Lung (tissue), 11 donors: ENCODE measurements at regions not wholly inside any gene's neighbourhood (a gene's known extent, or its start where the extent isn't known, plus 50 kb on each side); places are given as distances from the start of the nearest gene placed in this dataset.
"Not testable (repeated sequence)": the region's sequence is repeated elsewhere in the genome, so short reads cannot be mapped to it uniquely, and the experiment has no call there.

Experiments used
- ATAC-seq: fragments of 200-7000 bp; cut with Tn5 transposase; one replicate; pipeline ENCODE4 v1.9.1; 2020; ENCODE audit warnings: moderate number of reproducible peaks; ENCODE audit not compliant: insufficient read depth, low FRiP score
- DNase-seq, 3 donors: peaks; one replicate each; pipeline ENCODE4 v3.0.0-alpha.2; 2013 to 2017
- H3K27ac ChIP-seq, 2 donors: one replicate each; pipeline ENCODE4 v1.5.1; 2013; ENCODE audit warnings: mild to moderate bottlenecking in 2 of 2, moderate library complexity in 2 of 2, control low read depth in 1 of 2, inconsistent platforms in 1 of 2, low read depth in 1 of 2, low read length in 1 of 2
- H3K27me3 ChIP-seq, 3 donors: one replicate each; pipeline ENCODE4 v1.5.1; 2013; ENCODE audit warnings: low read length in 2 of 3; ENCODE audit not compliant: control insufficient read depth in 3 of 3, insufficient read depth in 3 of 3
- H3K36me3 ChIP-seq, 4 donors: one replicate each; pipeline ENCODE4 v1.5.1; 2013; ENCODE audit warnings: low read length in 4 of 4, mild to moderate bottlenecking in 1 of 4, moderate library complexity in 1 of 4; ENCODE audit not compliant: control insufficient read depth in 4 of 4, insufficient read depth in 4 of 4
- H3K4me1 ChIP-seq, 5 donors: one replicate each; pipeline ENCODE4 v1.5.1; 2013; ENCODE audit warnings: low read length in 5 of 5, mild to moderate bottlenecking in 2 of 5, moderate library complexity in 1 of 5; ENCODE audit not compliant: control insufficient read depth in 5 of 5, insufficient read depth in 5 of 5
- H3K4me3 ChIP-seq: one replicate; pipeline ENCODE4 v1.5.1; 2013; ENCODE audit warnings: mild to moderate bottlenecking, control low read depth, moderate library complexity
- H3K9ac ChIP-seq, 2 donors: one replicate each; pipeline ENCODE4 v1.5.1; 2013; ENCODE audit warnings: low read length in 2 of 2, control low read depth in 1 of 2; ENCODE audit not compliant: insufficient read depth in 1 of 2
- H3K9me3 ChIP-seq, 4 donors: one replicate each; pipeline ENCODE4 v1.5.1; 2013; ENCODE audit warnings: low read length in 3 of 4, mild to moderate bottlenecking in 1 of 4, moderate library complexity in 1 of 4; ENCODE audit not compliant: control insufficient read depth in 4 of 4, insufficient read depth in 3 of 4
- CTCF ChIP-seq: IDR thresholded peaks from 2 replicates; pipeline ENCODE4 v1.5.1; 2012; ENCODE audit warnings: mild to moderate bottlenecking; ENCODE audit errors: control extremely low read depth, extremely low read depth
- WGBS, 2 donors: extraction: QIAGEN DNeasy Blood & Tissue Kit; methylation state at CpG; one replicate each; pipeline ENCODE4 v1.1.7; 2013; 5-methylcytosine and 5-hydroxymethylcytosine counted together
- donor health status: control.
- donor health status: control.
- donor health status: Bipolar disorder and iron deficiency.
- donor health status: healthy.
- donor health status: DM: yes; HTN: yes; CAD: no.

DNA sequence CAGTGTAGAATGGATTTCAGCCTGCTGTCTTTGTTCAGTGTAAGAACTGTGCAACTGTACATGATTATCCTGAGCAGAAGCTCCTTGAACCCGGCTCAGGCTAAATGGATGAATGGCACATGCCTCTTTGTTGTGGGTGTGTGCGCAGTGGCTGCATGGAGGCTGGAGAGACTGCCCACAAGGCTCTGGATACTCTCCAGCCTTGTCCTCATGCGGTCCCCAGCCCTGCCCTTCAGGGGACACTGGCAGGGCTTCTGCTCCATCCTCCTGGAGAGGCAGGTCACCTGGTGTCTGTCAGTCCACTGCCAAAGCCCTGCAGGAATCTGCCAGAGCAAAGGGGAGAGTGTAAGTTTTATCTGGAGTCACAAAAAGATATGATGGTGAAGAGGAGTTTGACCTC, 241.7 kb upstream of the EXOC2 start:
- no peak for TF ChIP-seq CTCF
- no peak for ATAC-seq

DNA sequence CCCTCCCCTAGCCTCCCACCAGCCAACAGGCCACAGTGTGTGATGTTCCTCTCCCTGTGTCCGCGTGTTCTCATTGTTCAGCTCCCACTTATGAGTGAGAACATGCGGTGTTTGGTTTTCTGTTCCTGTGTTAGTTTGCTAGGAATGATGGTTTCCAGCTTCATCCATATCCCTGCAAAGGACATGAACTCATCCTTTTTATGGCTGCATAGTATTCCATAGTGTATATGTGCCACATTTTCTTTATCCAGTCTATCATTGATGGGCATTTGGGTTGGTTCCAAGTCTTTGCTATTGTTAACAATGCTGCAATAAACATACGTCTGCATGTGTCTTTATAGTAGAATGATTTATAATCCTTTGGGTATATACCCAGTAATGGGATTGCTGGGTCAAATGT, 239.0 kb upstream of the EXOC2 start:
- 88 to 89% methylated on average over 4 of the region's 4 CpGs for WGBS, 2 donors
- not testable (repeated sequence) for H3K4me3 ChIP-seq, H3K27ac ChIP-seq, DNase-seq, H3K9me3 ChIP-seq, H3K9ac ChIP-seq, H3K27me3 ChIP-seq, H3K36me3 ChIP-seq, H3K4me1 ChIP-seq, ATAC-seq

More for the DNA sequence above, 241.7 kb upstream of the EXOC2 start:
- no peaks in the 10 kb centered on the region for H3K9me3 ChIP-seq
- no peaks in the 10 kb centered on the region for H3K4me1 ChIP-seq
- H3K36me3 ChIP-seq = no peaks in the 10 kb centered on the region
- H3K27ac ChIP-seq = no peak overlapping the region
- no peak for DNase-seq
- H3K4me3 ChIP-seq = no peak overlapping the region
- WGBS, 2 donors = 93% methylated on average over 3 of the region's 3 CpGs
- no peaks in the 10 kb centered on the region for H3K27me3 ChIP-seq
- no peak overlapping the region for H3K9ac ChIP-seq

- H3K27ac ChIP-seq = no peak overlapping the region
- TF ChIP-seq CTCF = no peak
- no peak overlapping the region for H3K4me3 ChIP-seq
- H3K9ac ChIP-seq = no peak overlapping the region
- ATAC-seq (no peak), DNase-seq (no peak)
- no peaks in the 10 kb centered on the region for H3K27me3 ChIP-seq
- no peaks in the 10 kb centered on the region for H3K36me3 ChIP-seq
- 95 to 97% methylated on average over 11 of the region's 11 CpGs for WGBS, 2 donors
- H3K9me3 ChIP-seq = peaks cover 0 to 7% (median under 1%) of the 10 kb centered on the region in 4 donors
- no peaks in the 10 kb centered on the region for H3K4me1 ChIP-seq
These were observed 234.2 kb upstream of the EXOC2 start for GRCh38 chr6:927157-927556.

GRCh38 chr6:925656-926213, 232.8 kb upstream of the EXOC2 start:
- ATAC-seq = no peak
- Histone ChIP-seq H3K4me1 (no peaks in the 10 kb centered on the region), H3K4me3 (no peak overlapping the region), H3K9me3 (peaks cover 0 to 18% (median 9%) of the 10 kb centered on the region in 4 donors), H3K9ac (no peak overlapping the region), H3K27ac (no peak overlapping the region), H3K36me3 (no peaks in the 10 kb centered on the region), H3K27me3 (no peaks in the 10 kb centered on the region)
- 80 to 94% methylated on average over 2 of the region's 2 CpGs for WGBS, 2 donors
- TF ChIP-seq CTCF = no peak
- no peak for DNase-seq
